ENCODE measurements at regions not wholly inside any gene's neighbourhood (a gene's known extent, or its start where the extent isn't known, plus 50 kb on each side); places are given as distances from the start of the nearest gene placed in this dataset.
"Not testable (repeated sequence)": the region's sequence is repeated elsewhere in the genome, so short reads cannot be mapped to it uniquely, and the experiment has no call there.

DNA sequence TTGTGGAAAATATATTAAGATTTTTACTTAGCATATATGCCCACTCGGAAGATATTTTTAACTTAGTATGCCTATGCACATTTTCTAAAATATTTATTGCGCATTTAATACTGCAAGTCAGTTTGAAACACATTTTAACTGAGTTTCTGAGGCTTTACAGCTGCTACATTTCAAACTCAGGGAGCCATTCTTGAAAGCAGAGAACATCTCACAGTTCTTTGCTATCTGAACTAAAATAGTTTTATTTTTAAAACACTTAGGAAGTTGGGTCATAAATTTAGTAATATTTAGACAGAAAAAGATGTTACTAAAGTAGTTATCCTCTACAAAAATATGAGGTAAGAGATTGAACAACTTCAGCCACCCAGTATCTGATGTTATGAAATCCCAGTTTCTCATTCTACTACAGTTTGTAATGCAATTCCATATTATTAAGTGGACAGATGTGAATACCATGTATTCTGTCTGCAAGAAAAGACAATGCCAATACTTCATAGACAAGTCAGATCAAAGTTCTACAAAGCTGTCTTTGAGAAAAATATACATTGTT is 409.9 kb upstream of the EDIL3 start:
- intact Hi-C loops (cut with DNase I), result no loop called here
- DNase-seq (ENCODE audit: missing footprints), result no peak
- ATAC-seq, result no peak

DNA sequence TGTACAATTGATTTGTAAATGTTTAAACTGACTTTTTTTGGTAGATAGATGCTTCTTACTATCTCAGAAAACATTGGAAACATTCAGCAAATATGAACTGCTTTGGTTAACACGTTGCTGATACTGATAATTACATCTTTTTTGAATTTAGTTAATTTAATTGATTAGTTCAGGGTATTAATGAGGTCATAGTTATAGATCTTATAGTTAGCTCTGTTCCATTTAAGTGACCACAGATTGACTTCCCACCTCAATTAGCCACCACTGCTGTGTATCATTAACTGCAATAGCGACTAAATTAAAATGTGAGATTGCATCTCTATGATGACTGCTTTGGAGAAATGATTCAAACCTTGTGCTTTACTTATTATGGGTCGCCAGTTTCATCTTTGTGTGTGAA is 407.1 kb upstream of the EDIL3 start:
- ATAC-seq (no peak), DNase-seq (ENCODE audit: missing footprints) (no peak)
- intact Hi-C loops (cut with DNase I), result no loop called here

DNA sequence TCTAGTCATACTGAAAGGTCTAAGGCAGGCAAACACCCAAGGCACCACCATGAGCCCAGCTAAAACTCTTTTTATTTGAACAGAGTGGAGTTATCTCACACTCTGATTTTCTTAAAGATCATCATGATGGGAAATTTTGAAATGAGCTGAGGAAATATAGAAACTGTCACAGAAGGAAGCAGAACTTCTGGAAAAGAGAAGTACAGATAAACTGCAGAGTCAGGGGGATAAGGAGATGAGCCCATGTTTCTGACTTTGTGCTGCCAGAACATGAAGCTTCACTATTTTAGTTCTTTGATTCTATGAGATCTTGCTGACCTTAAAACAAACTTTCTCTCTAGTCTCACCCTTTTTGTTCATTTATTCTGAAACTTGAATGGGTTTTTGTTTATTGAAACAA is 406.5 kb upstream of the EDIL3 start:
- ATAC-seq, result no peak
- intact Hi-C loops (cut with DNase I), result no loop called here
- no peak for DNase-seq (ENCODE audit: missing footprints)

DNA sequence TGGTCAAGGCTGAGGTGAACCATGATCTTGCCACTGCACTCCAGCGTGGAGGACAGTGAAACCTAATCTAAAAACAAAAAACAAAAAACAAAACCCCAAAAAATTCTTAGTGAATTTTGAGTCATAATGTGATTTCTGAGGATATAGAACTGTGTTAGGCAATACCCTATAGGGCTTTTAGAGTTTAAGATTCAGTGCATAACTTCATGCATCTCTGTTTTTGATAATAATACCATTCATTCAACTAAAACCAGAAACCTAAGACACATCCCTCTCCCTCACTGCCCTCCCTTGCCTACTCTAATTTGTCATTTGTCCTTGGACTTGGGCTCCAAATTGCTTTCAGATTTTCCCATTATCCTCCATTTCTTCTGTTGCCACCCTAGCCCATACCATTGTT is 405.7 kb upstream of the EDIL3 start:
- intact Hi-C loops (cut with DNase I), result no loop called here
- no peak for DNase-seq (ENCODE audit: missing footprints)
- no peak for ATAC-seq

DNA sequence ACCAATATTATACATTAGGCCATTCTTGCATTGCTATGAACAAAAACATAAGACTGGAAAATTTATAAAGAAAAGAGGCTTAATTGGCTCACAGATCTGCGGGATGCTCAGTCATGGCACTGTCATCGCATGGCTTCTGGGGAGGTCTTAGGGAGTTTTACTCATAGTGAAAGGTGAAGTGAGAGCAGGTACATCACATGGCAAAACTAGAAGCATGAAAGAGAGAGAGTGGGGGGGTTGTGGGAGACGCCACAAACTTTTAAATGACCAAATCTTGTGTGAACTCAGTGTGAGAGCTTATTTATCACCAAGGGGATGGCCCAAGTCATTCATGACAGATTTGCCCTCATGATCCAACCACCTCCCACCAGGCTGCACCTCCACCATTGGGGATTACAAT is 398.3 kb upstream of the EDIL3 start:
- DNase-seq (ENCODE audit: missing footprints), result no peak
- no peak for ATAC-seq
- intact Hi-C loops (cut with DNase I), result no loop called here

DNA sequence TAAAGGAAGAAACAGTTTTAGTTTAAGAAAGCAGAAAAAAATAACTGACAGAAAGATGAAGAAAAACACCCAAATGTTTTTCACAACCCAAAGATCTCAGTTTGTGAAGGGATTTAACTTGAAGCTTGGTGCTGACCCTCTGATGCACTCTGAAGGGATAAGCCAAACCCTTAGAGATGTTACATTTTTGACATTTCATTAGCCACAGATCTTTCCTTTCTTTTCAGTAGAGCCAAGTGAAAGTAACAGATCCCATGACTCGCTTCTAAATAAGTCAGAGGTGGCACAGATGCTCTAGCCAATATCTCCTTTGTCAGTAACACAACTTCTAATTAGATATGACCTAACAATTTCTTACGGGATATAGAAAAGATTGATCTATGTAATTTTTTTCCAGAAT is 394.5 kb upstream of the EDIL3 start:
- intact Hi-C loops (cut with DNase I), result no loop called here
- ATAC-seq, result no peak
- DNase-seq (ENCODE audit: missing footprints), result no peak

DNA sequence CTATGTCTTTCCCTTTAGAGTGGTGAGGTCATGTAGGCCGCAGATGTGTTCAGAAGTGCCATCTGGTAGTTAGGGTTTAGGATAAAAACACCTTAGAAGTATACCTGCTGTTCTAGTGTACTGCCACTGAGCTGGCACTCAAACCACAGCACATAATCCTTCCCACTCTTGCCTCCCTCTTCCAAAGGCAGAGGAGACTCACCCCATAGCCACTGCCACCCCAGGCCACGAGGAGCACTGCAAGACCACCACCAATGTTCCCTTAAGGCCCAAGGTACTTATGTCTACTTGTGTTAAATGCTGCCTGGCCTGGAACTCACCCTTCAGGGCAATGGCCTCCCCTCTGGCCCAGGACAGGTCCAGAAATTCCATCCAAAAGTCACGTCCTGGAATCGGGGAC is 379.5 kb upstream of the EDIL3 start:
- no peak for DNase-seq (ENCODE audit: missing footprints)
- intact Hi-C loops (cut with DNase I), result no loop called here

DNA sequence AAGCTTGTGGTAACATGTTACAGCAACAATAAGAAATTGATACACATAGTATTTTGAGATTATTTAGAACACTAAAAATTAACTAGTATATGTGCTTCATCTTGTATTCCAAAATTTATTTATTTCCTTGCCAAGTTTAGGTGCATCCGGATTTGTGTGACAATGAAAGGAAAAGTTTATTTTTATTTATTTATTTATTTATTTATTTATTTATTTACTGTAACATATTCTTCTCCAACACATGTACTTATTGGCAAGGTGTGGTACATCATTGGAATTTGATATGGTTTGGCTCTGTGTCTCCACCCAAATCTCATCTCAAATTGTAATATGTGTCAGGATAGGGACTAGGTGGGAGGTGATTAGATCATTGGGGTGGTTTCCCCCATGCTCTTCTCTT is 373.3 kb upstream of the EDIL3 start:
- intact Hi-C loops (cut with DNase I), result no loop called here
- DNase-seq (ENCODE audit: missing footprints) (no peak), ATAC-seq (no peak)

More for the DNA sequence above, 379.5 kb upstream of the EDIL3 start:
- ATAC-seq, result no peak

DNA sequence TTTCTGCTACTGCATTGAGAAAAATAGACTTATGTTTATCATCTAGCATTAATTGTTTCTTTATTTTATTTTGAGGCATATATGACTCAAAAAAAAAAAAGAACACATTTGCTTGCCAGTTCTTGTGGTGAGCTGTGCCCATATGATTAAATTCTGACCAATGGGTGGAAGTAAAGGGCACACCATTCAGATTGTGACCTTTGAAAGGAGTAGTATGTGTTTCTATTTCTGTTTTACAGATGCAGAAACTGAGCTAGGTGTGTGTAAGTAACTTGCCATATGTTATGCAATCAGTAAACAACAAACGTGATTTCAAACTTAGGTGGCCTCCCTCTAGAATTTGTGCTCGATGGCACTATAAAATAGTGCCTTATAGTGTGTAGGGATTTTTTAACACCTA is 368.1 kb upstream of the EDIL3 start:
- intact Hi-C loops (cut with DNase I), result no loop called here
- ATAC-seq, result no peak
- DNase-seq (ENCODE audit: missing footprints), result no peak

DNA sequence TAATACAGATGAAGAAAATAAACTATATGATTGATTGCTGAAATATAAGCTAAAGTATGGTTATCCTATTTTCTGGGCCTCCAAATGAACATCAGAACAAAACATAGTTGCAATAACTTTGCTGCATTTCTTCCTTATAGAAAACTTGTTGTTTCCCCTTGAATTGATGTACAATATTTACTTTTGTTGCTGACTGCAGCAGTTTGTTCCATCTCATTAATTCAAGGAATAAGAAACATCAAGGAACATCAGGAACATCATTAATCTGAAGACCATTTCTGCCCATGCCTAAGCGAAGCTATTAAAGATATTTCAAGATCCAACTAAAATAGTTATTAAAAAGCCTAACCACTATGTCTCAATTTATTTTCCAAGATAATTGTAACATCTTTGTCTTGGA is 363.6 kb upstream of the EDIL3 start:
- no peak for ATAC-seq
- DNase-seq (ENCODE audit: missing footprints), result no peak
- intact Hi-C loops (cut with DNase I), result no loop called here

DNA sequence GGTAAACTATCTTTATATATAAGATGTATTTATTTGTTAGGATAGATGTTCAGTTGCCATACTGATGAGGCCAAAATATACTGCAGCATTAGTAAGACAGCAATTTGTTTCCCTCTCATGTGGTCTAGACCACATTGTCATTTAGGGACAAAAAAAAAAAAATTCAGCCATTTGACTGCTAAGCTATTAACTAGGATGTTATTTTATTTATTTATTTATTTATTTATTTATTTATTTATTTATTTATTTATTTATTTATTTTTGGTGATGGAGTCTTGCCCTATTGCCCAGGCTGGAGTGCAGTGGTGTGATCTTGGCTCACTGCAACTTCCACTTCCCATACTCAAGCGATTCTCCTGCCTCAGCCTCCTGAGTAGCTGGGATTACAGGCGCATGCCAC is 361.6 kb upstream of the EDIL3 start:
- intact Hi-C loops (cut with DNase I); ATAC-seq; DNase-seq (ENCODE audit: missing footprints): not testable (repeated sequence)

DNA sequence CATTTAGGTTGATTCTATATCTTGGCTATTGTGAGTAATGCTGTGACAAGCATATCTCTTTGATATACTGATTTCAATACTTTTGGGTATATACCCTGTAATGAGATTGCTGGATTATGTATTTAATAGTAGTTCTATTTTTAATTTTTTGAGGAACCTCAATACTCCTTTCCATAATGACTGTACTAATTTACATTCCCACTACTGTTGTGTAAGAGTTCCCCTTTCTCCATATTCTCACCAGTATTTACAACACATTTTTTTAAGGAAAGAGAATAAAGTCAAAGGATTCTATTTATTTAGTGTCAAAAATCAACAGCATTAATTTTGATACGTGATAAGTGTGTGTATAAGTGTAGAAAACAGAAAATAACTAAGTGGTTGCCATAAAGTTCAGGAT is 356.4 kb upstream of the EDIL3 start:
- intact Hi-C loops (cut with DNase I), result no loop called here
- ATAC-seq (no peak), DNase-seq (ENCODE audit: missing footprints) (no peak)

DNA sequence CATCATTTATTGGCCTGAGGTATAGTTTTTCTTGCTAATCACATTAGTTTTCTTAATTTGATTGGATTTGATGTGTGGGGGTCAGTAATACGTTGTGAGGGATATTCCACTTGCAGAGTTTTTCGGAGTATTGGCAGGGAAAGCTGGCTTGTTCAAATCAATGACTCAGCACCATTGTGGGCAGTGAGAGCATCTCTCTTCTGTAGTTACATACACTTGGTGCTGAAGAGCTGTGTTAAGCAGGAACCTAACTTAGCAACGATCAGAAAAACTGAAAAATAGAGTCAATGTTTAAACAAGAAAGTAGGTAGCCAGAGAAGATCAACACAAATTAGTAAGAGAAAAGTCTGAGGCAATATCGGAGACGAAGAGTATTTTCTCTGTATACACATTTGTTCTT is 344.6 kb upstream of the EDIL3 start:
- DNase-seq (ENCODE audit: missing footprints) (no peak), ATAC-seq (no peak)
- intact Hi-C loops (cut with DNase I), result no loop called here

DNA sequence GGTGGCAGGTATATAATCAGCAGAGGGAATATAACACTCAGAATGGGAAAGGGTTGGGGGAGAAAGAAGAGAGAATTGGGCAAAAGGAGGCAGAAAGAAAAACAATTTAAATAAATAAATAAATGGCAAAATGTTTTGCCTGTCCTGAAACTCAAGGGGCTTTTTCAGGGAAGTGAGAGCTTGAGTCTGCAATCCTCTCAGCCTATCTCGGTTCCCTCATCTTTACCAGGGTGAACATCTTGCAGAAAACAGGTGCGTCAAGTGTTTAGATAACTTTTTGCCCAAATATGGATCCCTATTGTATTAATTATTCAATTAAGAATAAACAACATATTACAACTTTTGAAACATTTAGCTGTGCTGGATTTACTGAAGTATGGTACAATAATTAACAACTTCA is 343.0 kb upstream of the EDIL3 start:
- DNase-seq (ENCODE audit: missing footprints) (no peak), ATAC-seq (no peak)
- intact Hi-C loops (cut with DNase I), result no loop called here

DNA sequence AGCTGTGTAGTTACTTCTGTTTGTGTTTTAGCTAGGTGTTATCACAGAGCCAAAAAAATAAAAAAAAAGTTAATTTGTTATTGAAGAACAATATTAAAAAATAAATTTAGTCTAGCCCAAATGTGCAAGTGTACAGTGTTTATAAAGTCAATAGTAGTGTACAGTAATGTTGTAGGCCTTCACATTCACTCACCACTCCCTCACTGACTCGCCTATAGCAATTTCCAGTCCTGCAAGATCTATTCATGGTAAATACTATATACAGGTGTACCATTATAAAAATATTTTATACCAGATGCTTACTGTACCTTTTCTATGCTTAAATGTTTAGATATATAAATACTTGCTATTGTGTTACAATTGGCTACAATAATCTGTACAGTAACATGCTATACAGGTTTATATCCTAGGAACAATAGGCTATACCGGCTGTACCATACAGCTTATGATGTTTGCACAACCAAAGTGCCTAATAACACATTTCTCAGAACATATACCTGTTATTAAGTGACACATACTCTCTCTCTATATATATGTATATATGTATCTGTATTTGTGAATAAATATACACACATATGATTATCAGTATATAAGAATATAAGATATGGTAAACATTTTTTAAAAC is 341.4 kb upstream of the EDIL3 start:
- intact Hi-C loops (cut with DNase I), result no loop called here
- no peak for DNase-seq (ENCODE audit: missing footprints)
- no peak for ATAC-seq

DNA sequence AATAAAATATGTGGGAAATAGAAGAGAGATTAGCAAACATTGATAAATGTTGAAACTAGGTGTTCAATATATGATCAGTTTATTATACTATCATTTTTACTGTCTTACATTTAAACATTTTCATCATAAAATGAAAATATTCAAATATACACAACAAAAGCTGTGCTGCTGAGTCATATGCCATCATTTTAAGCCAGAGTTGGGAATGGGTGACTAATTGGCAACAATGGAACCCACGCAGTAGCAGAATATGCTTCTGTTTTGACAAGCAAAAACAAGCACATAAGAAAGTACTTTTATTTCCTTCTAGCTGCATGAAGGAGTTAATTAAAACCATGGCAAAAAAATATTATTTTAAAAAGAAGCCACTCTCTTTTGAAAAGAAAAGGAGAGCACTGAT is 340.0 kb upstream of the EDIL3 start:
- intact Hi-C loops (cut with DNase I), result no loop called here
- ATAC-seq, result no peak
- no peak for DNase-seq (ENCODE audit: missing footprints)

DNA sequence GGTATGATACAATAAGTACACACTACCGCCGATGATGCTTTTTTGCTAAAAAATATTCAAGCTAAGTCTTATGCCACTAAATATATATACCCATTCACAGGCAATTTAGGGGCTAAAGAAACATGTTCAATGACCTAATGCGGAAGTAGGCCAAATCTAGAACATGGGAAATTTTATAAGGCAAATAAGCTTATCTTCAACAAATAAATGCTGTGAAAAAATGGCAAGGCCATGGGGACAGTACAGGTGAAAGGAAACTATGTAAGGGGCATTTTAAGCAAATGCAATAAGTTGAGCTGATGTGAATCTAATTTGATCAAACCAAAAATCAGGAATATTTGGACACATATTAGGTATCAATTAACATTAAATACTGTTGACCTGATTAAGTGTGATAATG is 339.5 kb upstream of the EDIL3 start:
- intact Hi-C loops (cut with DNase I), result no loop called here

DNA sequence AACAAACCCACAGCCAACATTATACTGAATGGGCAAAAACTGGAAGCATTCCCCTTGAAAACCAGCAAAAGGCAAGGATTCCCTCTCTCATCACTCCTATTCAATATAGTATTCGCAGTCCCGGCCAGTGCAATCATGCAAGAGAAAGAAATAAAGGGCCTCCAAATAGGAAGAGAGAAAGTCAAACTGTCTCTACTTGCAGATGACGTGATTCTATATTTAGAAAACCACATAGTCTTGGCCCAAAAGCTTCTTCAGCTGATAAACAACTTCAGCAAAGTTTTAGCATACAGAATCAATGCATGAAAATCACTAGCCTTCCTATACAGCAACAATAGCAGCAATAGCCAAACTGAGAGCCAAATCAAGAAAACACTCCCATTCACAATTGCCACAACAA is 333.7 kb upstream of the EDIL3 start:
- intact Hi-C loops (cut with DNase I), result no loop called here
- DNase-seq (ENCODE audit: missing footprints), result no peak
- no peak for ATAC-seq

More for the DNA sequence above, 339.5 kb upstream of the EDIL3 start:
- ATAC-seq (no peak), DNase-seq (ENCODE audit: missing footprints) (no peak)

DNA sequence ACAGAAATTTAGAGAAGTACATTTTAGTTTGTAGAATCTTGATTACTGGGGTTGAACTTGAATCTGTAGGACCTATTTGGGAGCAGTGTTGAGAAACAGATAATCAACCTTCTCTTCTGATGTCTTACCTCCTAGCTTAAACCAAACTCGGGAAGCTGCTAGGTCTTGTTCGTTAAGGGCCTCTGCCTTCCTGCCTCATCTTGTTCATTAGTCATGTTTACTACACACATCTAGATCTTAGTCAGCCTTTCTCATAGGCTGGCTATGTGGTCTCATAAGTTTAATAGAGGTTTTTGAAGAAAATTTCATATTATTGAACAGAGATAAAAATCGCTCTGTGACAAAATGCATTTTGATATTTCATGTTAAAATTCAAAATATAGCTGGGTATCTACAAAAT is 331.0 kb upstream of the EDIL3 start:
- DNase-seq (ENCODE audit: missing footprints) (no peak), ATAC-seq (no peak)
- intact Hi-C loops (cut with DNase I), result no loop called here

DNA sequence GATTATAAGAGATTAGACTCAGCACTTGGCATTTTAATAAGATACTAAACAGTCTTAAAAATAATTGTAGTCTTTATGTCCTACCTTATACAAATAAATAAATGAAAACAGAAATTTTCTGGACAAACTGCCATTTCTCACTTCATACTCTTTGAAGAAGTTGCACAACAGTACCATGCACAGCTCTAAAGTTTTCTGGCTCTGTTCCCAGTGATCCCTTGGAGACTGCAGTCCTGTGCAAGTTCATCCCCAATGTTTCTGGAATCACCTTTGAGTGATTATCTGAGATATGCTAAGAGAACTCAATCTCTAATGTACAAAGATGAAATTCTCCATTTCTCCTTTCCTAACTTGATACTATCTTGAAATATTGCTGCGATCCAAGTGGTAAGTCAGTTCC is 330.4 kb upstream of the EDIL3 start:
- DNase-seq (ENCODE audit: missing footprints), result no peak

DNA sequence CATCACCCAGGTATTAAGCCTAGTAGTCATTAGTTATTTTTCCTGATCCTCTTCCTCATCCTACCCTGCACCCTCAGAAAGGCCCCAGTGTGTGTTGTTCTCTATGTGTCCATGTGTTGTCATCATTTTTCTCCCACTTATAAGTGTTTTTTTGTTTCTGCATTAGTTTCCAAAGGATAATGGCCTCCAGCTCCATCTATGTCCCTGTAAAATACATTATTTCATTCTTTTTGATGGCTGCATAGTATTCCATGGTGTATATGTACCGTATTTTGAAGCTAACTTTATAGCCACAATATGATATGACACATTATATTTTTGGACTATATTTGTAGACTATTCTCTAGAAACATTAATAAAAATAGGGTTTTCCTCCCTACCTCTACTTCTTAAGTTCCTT is 324.4 kb upstream of the EDIL3 start:
- intact Hi-C loops (cut with DNase I), result no loop called here
- ATAC-seq (no peak), DNase-seq (ENCODE audit: missing footprints) (no peak)

More for the DNA sequence above, 330.4 kb upstream of the EDIL3 start:
- ATAC-seq, result no peak
- intact Hi-C loops (cut with DNase I), result no loop called here
